Activated CD4-positive, alpha-beta T cell treated with anti-CD3 and anti-CD28 coated beads for 48 hours (primary cell): ENCODE measurements at regions not wholly inside any gene's neighbourhood (a gene's known extent, or its start where the extent isn't known, plus 50 kb on each side); places are given as distances from the start of the nearest gene placed in this dataset.

ENCODE experiments used
- DNase-seq: peaks from one replicate; pipeline ENCODE4 v3.0.0-alpha.2; 2020

DNA sequence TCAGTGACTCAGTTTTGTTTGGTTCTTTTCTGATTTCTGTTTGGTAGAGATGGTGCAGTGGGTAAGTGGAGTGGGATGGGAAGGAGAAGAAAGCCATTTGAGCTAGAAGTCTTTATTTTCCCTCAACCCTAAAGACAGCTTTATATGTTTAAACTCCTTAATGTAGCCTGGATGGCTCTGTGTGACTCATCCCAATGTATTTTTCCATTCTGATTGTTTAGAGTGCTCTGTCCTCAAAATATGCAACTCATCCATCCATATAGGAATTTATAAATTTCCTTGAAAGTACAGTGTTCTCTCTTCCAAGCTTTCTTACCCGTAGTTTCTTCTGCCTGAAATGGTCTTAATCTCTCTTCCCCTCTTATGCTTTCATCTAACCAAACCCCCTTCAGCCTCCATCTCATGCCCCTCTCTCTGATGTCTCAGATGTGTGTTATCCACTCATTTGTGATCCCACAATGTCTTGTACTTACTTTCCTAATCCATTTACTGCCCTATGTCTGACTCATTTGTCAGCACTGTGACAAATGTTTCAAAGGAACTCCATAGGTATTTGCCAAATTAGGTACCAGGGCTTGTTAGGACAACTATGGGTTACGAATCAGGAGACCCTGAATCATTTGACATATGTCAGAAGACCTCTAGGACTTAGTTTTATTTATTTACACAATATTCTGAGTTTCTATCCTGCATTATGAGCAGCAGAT lies 217.5 kb upstream of the SGCD start:
- DNase-seq: no peak

- DNase-seq: no peak
These were observed 207.3 kb upstream of the SGCD start for GRCh38 chr5:156119692-156120091.

- no peak for DNase-seq
These were observed 206.2 kb upstream of the SGCD start for GRCh38 chr5:156120777-156121176.

DNA sequence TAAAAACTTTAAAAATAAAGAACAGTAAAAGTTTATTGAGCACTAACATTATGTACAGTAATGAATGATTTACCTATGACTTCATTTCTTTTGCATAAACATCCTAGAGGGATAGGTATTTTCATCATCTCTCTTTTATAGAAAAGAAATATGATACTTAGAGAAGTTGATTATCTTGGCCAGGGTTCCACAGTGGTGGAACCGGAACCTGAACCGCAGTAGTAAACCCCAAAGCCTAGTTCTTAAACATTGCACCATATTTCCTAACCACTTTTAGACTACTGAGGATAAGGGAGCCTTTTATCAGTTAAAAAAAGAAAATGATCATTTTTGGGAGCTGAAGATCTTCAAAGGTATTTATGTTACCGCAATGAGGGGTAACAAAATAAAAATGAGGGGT lies 205.7 kb upstream of the SGCD start:
- DNase-seq: no peak

DNA sequence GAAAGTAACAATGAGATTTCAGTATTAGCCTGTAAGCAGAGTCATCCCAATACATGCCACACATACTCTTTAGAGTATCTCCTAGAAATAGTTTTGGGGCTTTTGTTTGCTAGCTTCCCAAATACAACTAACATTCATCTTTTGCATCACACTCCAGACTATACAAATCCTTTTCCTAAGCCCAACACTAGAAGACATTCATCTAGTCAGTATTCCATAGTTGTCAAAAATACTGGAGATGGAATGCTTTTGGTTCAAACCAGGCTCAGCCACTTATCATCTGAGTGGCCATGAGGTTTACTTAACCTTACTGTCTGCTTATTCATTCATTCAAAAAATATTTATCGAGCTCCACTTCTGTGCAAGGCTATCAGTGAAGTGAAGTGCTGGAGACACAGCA lies 205.1 kb upstream of the SGCD start:
- no peak for DNase-seq

- no peak for DNase-seq
These were observed 202.3 kb upstream of the SGCD start for GRCh38 chr5:156124708-156125107.

DNA sequence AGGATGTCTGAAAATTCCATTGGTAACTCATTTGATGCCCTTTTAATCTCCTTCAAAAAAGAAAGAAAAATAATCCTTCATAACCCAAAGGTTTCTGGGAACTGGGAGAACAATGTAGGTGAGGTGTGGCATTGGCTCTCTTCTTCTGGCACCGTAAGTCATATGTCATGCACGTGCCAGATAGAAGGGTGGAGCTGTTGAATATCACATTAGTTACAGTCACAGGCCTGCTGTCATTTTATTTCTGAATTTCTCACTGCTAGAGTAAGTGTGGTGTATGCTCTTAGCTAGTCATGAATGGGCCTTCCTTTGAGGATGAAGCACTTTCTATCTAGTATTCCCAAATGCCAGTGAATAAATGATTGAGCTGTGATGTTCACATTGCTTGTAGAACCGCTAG lies 201.8 kb upstream of the SGCD start:
- no peak for DNase-seq

GRCh38 chr5:156126716-156127115 lies 200.2 kb upstream of the SGCD start:
- no peak for DNase-seq

DNA sequence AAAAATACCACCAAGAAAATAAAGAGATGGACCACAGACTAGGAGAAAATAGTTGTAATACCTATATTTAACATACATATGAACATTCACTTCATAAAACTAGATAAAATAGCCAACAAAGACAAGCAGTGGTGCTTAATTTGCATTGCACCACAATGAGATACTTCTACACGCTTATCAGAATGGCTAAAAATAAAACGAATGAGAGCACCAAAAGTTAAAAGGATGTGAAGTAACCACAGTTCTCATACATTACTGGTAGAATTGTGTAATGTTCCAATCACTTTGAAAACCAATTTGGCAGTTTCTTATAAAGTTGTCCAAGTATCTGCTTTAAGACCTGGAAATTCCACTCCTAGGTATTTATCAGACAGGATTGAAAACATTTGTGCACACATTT lies 198.9 kb upstream of the SGCD start:
- no peak for DNase-seq

GRCh38 chr5:156134216-156134615 lies 192.7 kb upstream of the SGCD start:
- DNase-seq: no peak

GRCh38 chr5:156135531-156135930 lies 191.4 kb upstream of the SGCD start:
- no peak for DNase-seq

GRCh38 chr5:156137071-156137869 lies 189.7 kb upstream of the SGCD start:
- no peak for DNase-seq

DNA sequence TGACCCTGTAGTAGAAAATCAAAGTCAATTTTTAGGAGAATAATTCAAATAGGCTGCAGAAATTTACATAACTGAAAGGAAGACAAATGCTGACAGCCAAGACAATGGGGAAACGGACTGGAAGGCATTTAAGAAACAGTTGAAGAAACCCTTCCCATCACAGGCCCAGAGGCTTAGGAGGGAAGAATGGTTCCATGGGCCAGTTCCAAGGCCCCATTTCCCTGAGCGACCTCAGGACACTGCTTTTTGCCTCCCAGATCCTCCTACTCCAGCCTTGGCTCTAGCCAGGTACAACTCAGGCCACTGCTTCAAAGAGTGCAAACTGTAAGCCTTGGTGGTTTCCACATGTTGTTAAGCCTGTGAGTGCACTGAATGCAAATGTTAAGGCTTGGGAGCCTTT lies 184.1 kb upstream of the SGCD start:
- DNase-seq: no peak

DNA sequence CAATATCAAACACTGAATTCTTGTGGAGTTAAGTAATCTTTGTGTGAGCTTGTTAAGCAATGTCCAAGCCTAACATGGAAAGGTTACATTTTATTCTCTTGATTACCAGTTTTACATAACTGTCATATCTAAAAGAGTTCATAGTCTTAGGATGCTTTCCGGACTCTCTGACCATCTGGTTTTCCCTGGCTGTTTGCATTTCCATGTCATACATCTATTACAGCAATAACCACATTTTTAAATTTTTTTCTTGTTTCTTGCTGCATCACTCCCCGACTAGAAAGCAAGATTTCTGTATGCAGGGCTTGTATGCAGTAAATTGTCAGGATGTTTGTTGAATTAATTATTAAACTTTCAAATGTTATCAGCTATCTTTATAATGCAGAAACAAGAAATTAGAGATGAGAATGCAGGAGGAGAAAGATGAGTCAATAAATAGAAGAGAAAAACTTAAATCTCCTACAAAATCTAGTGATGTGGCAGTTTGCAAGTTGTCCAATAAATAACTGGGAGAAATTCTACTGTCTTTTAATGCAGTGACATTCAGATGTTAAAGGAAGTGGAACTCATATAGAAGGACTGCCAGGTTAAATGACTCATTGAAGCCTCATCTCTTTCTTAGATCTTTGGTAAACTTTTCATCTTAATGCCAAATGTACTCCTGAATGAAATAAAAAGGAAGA lies 179.6 kb upstream of the SGCD start:
- DNase-seq: no peak

DNA sequence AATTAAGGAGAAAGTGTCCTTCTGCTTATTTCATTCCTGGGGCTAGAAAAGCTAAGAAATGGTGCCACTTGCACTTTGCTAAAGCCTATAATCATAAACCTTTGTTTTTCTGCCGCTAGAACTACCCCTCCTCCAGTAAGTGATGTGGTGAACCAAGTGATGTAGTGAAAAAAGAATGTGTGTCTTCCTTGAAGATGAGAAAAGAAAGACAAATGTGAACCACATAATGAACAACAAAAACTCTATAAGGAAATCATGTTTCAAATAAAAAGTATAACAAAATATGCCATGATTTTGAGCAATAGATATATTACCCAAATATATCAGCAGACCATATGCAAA lies 179.0 kb upstream of the SGCD start:
- DNase-seq: no peak

- DNase-seq: no peak
These were observed 178.7 kb upstream of the SGCD start for GRCh38 chr5:156148301-156148700.

DNA sequence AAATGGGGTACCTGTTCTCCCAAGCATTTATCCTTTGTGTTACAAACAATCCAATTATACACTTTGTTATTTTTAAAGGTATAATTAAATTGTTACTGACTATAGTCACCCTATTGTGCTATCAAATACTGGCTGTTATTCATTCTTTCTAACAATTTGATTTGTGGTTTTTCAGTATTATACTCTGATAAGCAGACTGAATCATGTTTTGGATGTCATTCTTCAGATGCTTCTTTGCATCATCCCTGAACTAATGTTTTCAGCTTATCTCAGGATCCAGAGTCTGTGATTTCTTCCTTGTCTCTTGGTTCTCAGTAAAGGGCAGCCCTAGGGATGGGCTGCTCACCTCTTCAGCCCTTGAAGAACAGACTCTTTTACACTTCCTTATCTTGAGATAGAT lies 177.8 kb upstream of the SGCD start:
- no peak for DNase-seq

GRCh38 chr5:156153602-156154001 lies 173.4 kb upstream of the SGCD start:
- no peak for DNase-seq

- no peak for DNase-seq
These were observed 172.2 kb upstream of the SGCD start for GRCh38 chr5:156154757-156155156.

DNA sequence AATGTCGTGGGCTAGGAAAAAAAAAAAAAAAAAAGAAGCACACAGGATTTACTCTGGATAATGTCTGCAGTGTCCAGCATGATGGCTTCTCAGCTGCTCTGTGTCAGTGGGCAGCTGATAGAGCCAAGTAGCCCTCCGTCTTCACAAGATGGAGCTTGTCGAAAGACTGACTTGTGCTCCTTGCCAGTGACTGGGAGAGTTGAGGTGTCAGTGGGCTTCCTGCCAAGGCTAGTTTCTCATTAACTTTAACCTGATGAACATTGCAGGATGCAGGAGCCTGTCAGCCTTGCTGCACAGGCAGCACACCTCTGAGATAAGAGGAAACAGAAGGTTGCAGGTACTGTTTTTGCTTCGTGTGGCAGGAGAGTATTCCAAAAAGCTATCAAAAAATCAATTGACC lies 171.4 kb upstream of the SGCD start:
- no peak for DNase-seq

GRCh38 chr5:156164306-156164705 lies 162.7 kb upstream of the SGCD start:
- DNase-seq: no peak

GRCh38 chr5:156169495-156169894 lies 157.5 kb upstream of the SGCD start:
- DNase-seq: no peak

DNA sequence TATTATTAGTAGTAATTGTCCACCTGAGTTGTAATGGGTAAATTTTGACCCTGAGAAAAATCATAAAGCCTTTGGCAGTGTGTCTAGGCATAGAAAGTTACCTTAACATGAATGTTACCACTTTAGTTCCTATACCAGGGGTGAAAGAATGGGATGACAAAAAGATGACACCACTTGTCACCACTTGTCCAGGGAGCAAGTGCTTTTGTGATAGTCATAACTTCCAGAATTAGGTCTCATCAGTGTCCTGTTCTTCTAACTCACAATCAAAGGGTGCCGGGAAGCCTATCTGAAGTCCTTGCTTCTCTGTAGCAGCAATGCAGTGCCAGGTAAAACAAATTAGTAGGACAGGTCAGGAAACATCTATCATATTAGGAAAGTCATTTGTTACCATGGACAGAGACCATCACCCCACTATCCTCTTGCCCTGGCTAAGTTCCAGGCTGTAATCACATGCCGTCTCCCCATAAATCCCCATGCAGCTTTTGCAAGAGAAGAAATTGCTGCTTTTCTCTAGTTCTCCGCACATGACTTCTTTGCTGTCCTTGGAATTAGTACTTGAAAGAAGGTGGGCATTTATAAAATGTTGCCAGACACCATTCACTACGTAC lies 156.5 kb upstream of the SGCD start:
- DNase-seq: no peak

GRCh38 chr5:156174225-156174624 lies 152.7 kb upstream of the SGCD start:
- DNase-seq: no peak
